SK-N-SH (cell line): ENCODE measurements at regions not wholly inside any gene's neighbourhood (a gene's known extent, or its start where the extent isn't known, plus 50 kb on each side); places are given as distances from the start of the nearest gene placed in this dataset.

Experiments used
- CTCF ChIA-PET: fragments of 300-600, 350-600 bp; formaldehyde crosslinking; extraction: SDS; loops from one replicate; lab custom pipeline; 2021; lab: Yijun Ruan, JAX
- POLR2A ChIA-PET: fragments of 350-600 bp; sonication (Branson Sonifier 250); formaldehyde crosslinking; extraction: SDS; loops from one replicate; lab custom pipeline; 2020; ENCODE audit warnings: antibody characterized with exemption, inconsistent platforms; lab: Yijun Ruan, JAX
- DNase-seq: peaks from one replicate; pipeline ENCODE4 v3.0.0; 2012
- H2AFZ ChIP-seq: fragments of 200-600 bp; sonication (generic); 2 replicates; pipeline ENCODE4 v1.8.1; 2016; ENCODE audit warnings: antibody characterized with exemption, mild to moderate bottlenecking, low read depth
- H3F3A ChIP-seq: fragments of 200-600 bp; sonication (generic); replicated peaks from 2 replicates; pipeline ENCODE3; 2016; ENCODE audit warnings: antibody characterized with exemption, mild to moderate bottlenecking; ENCODE audit not compliant: insufficient read depth
- H3K27ac ChIP-seq, 2 experiments: fragments of 200-500 bp in 1 of 2; fragments of 200-600 bp in 1 of 2; sonication (Bioruptor generic) in 1 of 2; sonication (generic), shearing (Covaris generic) in 1 of 2; 2 replicates each; pipeline versions ENCODE4 v1.5.1 to v1.6.1; 2014 to 2016; ENCODE audit warnings: low read depth in 2 of 2, inconsistent platforms in 1 of 2, low read length in 1 of 2, mild to moderate bottlenecking in 1 of 2, mixed read lengths in 1 of 2
- H3K27me3 ChIP-seq: fragments of 200-600 bp; sonication (generic), shearing (Covaris generic); 2 replicates; pipeline ENCODE4 v1.6.1; 2016; ENCODE audit warnings: mixed run types; ENCODE audit not compliant: insufficient read depth
- H3K36me3 ChIP-seq, 2 experiments: fragments of 200-500 bp in 1 of 2; fragments of 200-600 bp in 1 of 2; sonication (Bioruptor generic) in 1 of 2; sonication (generic) in 1 of 2; replicated peaks in 1 of 2; 2 replicates each; pipeline versions ENCODE3 to v1.5.1; 2014 to 2016; ENCODE audit warnings: low read length in 1 of 2, mild to moderate bottlenecking in 1 of 2; ENCODE audit not compliant: insufficient read depth in 2 of 2, control insufficient read depth in 1 of 2
- H3K4me1 ChIP-seq, 2 experiments: fragments of 200-500 bp in 1 of 2; fragments of 200-600 bp in 1 of 2; sonication (Bioruptor generic) in 1 of 2; sonication (generic), shearing (Covaris generic) in 1 of 2; 2 replicates each; pipeline versions ENCODE4 v1.5.1 to v1.6.1; 2014 to 2016; ENCODE audit warnings: low read depth in 1 of 2, low read length in 1 of 2, mixed run types in 1 of 2; ENCODE audit not compliant: insufficient read depth in 2 of 2, control insufficient read depth in 1 of 2
- H3K4me2 ChIP-seq: fragments of 200-600 bp; sonication (generic), shearing (Covaris generic); 2 replicates; pipeline ENCODE4 v1.6.1; 2017; ENCODE audit warnings: mixed run types
- H3K4me3 ChIP-seq, 2 experiments: fragments of 200-500 bp in 1 of 2; fragments of 200-600 bp in 1 of 2; sonication (Bioruptor generic) in 1 of 2; sonication (generic), shearing (Covaris generic) in 1 of 2; 2 replicates each; pipeline versions ENCODE4 v1.5.1 to v1.8.1; 2014 to 2016; ENCODE audit warnings: low read depth in 2 of 2, inconsistent platforms in 1 of 2, low read length in 1 of 2, mild to moderate bottlenecking in 1 of 2, mixed read lengths in 1 of 2, moderate library complexity in 1 of 2
- H3K79me2 ChIP-seq: fragments of 200-600 bp; sonication (generic); 2 replicates; pipeline ENCODE4 v1.8.1; 2017; ENCODE audit warnings: mild to moderate bottlenecking; ENCODE audit not compliant: insufficient read depth
- H3K9ac ChIP-seq: fragments of 200-600 bp; sonication (generic); 2 replicates; pipeline ENCODE4 v1.6.1; 2017; ENCODE audit warnings: mixed run types
- H3K9me2 ChIP-seq: fragments of 200-600 bp; sonication (generic); 2 replicates; pipeline ENCODE4 v1.6.1; 2017; ENCODE audit warnings: mixed run types
- H3K9me3 ChIP-seq: fragments of 200-600 bp; sonication (generic); 2 replicates; pipeline ENCODE4 v1.6.1; 2017; ENCODE audit warnings: mixed run types, mild to moderate bottlenecking, moderate library complexity
- H4K20me1 ChIP-seq: fragments of 200-600 bp; sonication (generic); 2 replicates; pipeline ENCODE4 v1.6.1; 2017; ENCODE audit warnings: mild to moderate bottlenecking, mixed run types; ENCODE audit not compliant: insufficient read depth
- EP300 ChIP-seq, 2 experiments: IDR thresholded peaks; 2 replicates each; pipeline versions ENCODE4 v1.4.0 to v1.6.1; 2012; ENCODE audit warnings: borderline replicate concordance in 1 of 2, low read depth in 1 of 2, low read length in 1 of 2
- EZH2phosphoT487 ChIP-seq: fragments of 200-600 bp; sonication (generic); IDR thresholded peaks from 2 replicates; pipeline ENCODE4 v1.6.1; 2017; ENCODE audit warnings: low read depth, mixed run types, mild to moderate bottlenecking, antibody characterized with exemption, moderate library complexity, borderline replicate concordance
- FOXM1 ChIP-seq: IDR thresholded peaks from 2 replicates; pipeline ENCODE4 v1.4.0; 2012; ENCODE audit warnings: low read depth, mild to moderate bottlenecking
- GABPA ChIP-seq: IDR thresholded peaks from 2 replicates; pipeline ENCODE4 v1.4.0; 2012; ENCODE audit warnings: low read depth, mild to moderate bottlenecking
- GATA2 ChIP-seq: sonication (generic); formaldehyde crosslinking; IDR thresholded peaks from 2 replicates; pipeline ENCODE4 v1.5.0; 2020; ENCODE audit warnings: mild to moderate bottlenecking, missing genetic modification reagents
- JUND ChIP-seq: IDR thresholded peaks from 2 replicates; pipeline ENCODE4 v1.4.0; 2012
- NFIC ChIP-seq: IDR thresholded peaks from 2 replicates; pipeline ENCODE4 v1.4.0; 2012; ENCODE audit warnings: borderline replicate concordance
- SMC3 ChIP-seq: IDR thresholded peaks from 2 replicates; pipeline ENCODE4 v1.6.1; 2012; ENCODE audit warnings: low read depth, low read length, improper control_type of control experiment
- TCF12 ChIP-seq: IDR thresholded peaks from 2 replicates; pipeline ENCODE4 v1.4.0; 2012
- TEAD4 ChIP-seq: IDR thresholded peaks from 2 replicates; pipeline ENCODE4 v1.4.0; 2012; ENCODE audit warnings: mild to moderate bottlenecking, borderline replicate concordance; ENCODE audit not compliant: insufficient read depth
- WGBS: methylation state at CpG from one replicate; pipeline ENCODE4 v1.1.6; 2017; ENCODE audit warnings: low lambda C conversion rate; 5-methylcytosine and 5-hydroxymethylcytosine counted together
- TF ChIP-seq, protein P1 (sequence below): IDR thresholded peaks from 2 replicates; pipeline ENCODE4; 2012
- TF ChIP-seq, protein P2 (sequence below): IDR thresholded peaks from 2 replicates; pipeline ENCODE4 v1.4.0; 2012; ENCODE audit warnings: low read depth, borderline replicate concordance
- TF ChIP-seq, protein P3 (sequence below): fragments of 150-350 bp; IDR thresholded peaks from 2 replicates; pipeline ENCODE4 v1.6.1; 2017; ENCODE audit warnings: antibody characterized with exemption, low read length, low read depth, borderline replicate concordance
- TF ChIP-seq, protein P4 (sequence below): IDR thresholded peaks from 2 replicates; pipeline ENCODE4 v1.6.1; 2012; ENCODE audit warnings: mild to moderate bottlenecking, low read depth, low read length, moderate library complexity
- TF ChIP-seq, protein P5 (sequence below): fragments of 200-600 bp; sonication (generic); IDR thresholded peaks from 2 replicates; pipeline ENCODE4 v1.6.1; 2017; ENCODE audit warnings: antibody characterized with exemption, mild to moderate bottlenecking, moderate library complexity

DNA sequence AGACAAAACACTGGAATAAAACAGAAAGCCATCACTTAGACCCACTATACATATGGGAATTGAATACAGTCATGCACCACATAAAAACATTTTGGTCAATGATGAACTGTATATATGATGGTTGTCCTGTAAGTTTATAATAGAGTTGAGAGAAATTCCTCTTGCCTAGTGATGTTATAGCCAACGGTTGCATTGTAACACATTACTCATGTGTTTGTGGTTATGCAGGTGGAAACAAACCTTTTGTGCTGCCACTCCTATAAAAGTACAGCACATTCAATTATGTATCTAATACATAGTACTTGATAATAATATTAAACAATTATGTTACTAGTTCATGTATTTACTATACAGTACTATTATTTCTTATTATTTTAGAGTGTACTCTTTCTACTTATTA lies 381.2 kb upstream of the MBL2 start:
- no peak overlapping the region for H3K4me3 ChIP-seq
- no peak overlapping the region for H3K9ac ChIP-seq
- H3K27me3 ChIP-seq = no peaks in the 10 kb centered on the region
- H3K9me3 ChIP-seq = no peaks in the 10 kb centered on the region; the same call in 1 of the 2 replicates
- H3K4me1 ChIP-seq = no peaks in the 10 kb centered on the region
- no peaks in the 10 kb centered on the region for H3F3A ChIP-seq
- no peak overlapping the region for H3K27ac ChIP-seq
- H2AFZ ChIP-seq = no peak overlapping the region
- WGBS = 22% methylated on average over 1 of the region's 1 CpG
- POLR2A ChIA-PET = no interaction called here
- no peaks in the 10 kb centered on the region for H3K9me2 ChIP-seq
- no peaks in the 10 kb centered on the region for H3K36me3 ChIP-seq
- H3K4me2 ChIP-seq = no peak overlapping the region
- H4K20me1 ChIP-seq = no peaks in the 10 kb centered on the region
- TF ChIP-seq GATA2 (no peak), EP300 (IDR thresholded peaks at IDR 0.05; ENCODE audit: borderline replicate concordance in 1 of 2, low read depth in 1 of 2, low read length in 1 of 2) (no peak), TEAD4 (no peak), GABPA (no peak), FOXM1 (no peak), EZH2phosphoT487 (no peak), SMC3 (no peak), JUND (no peak), NFIC (no peak), TCF12 (no peak)
- TF ChIP-seq, protein P1, sequence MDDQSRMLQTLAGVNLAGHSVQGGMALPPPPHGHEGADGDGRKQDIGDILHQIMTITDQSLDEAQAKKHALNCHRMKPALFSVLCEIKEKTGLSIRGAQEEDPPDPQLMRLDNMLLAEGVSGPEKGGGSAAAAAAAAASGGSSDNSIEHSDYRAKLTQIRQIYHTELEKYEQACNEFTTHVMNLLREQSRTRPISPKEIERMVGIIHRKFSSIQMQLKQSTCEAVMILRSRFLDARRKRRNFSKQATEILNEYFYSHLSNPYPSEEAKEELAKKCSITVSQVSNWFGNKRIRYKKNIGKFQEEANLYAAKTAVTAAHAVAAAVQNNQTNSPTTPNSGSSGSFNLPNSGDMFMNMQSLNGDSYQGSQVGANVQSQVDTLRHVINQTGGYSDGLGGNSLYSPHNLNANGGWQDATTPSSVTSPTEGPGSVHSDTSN = no peak
- TF ChIP-seq, protein P2, sequence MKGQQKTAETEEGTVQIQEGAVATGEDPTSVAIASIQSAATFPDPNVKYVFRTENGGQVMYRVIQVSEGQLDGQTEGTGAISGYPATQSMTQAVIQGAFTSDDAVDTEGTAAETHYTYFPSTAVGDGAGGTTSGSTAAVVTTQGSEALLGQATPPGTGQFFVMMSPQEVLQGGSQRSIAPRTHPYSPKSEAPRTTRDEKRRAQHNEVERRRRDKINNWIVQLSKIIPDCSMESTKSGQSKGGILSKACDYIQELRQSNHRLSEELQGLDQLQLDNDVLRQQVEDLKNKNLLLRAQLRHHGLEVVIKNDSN = no peak
- TF ChIP-seq, protein P3, sequence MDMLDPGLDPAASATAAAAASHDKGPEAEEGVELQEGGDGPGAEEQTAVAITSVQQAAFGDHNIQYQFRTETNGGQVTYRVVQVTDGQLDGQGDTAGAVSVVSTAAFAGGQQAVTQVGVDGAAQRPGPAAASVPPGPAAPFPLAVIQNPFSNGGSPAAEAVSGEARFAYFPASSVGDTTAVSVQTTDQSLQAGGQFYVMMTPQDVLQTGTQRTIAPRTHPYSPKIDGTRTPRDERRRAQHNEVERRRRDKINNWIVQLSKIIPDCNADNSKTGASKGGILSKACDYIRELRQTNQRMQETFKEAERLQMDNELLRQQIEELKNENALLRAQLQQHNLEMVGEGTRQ = no peak
- TF ChIP-seq, protein P4, sequence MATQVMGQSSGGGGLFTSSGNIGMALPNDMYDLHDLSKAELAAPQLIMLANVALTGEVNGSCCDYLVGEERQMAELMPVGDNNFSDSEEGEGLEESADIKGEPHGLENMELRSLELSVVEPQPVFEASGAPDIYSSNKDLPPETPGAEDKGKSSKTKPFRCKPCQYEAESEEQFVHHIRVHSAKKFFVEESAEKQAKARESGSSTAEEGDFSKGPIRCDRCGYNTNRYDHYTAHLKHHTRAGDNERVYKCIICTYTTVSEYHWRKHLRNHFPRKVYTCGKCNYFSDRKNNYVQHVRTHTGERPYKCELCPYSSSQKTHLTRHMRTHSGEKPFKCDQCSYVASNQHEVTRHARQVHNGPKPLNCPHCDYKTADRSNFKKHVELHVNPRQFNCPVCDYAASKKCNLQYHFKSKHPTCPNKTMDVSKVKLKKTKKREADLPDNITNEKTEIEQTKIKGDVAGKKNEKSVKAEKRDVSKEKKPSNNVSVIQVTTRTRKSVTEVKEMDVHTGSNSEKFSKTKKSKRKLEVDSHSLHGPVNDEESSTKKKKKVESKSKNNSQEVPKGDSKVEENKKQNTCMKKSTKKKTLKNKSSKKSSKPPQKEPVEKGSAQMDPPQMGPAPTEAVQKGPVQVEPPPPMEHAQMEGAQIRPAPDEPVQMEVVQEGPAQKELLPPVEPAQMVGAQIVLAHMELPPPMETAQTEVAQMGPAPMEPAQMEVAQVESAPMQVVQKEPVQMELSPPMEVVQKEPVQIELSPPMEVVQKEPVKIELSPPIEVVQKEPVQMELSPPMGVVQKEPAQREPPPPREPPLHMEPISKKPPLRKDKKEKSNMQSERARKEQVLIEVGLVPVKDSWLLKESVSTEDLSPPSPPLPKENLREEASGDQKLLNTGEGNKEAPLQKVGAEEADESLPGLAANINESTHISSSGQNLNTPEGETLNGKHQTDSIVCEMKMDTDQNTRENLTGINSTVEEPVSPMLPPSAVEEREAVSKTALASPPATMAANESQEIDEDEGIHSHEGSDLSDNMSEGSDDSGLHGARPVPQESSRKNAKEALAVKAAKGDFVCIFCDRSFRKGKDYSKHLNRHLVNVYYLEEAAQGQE = no peak
- TF ChIP-seq, protein P5, sequence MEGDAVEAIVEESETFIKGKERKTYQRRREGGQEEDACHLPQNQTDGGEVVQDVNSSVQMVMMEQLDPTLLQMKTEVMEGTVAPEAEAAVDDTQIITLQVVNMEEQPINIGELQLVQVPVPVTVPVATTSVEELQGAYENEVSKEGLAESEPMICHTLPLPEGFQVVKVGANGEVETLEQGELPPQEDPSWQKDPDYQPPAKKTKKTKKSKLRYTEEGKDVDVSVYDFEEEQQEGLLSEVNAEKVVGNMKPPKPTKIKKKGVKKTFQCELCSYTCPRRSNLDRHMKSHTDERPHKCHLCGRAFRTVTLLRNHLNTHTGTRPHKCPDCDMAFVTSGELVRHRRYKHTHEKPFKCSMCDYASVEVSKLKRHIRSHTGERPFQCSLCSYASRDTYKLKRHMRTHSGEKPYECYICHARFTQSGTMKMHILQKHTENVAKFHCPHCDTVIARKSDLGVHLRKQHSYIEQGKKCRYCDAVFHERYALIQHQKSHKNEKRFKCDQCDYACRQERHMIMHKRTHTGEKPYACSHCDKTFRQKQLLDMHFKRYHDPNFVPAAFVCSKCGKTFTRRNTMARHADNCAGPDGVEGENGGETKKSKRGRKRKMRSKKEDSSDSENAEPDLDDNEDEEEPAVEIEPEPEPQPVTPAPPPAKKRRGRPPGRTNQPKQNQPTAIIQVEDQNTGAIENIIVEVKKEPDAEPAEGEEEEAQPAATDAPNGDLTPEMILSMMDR = no peak
- TF ChIP-seq, all 33 proteins: peak for 0
- no peaks in the 10 kb centered on the region for H3K79me2 ChIP-seq
- DNase-seq = no peak
- CTCF ChIA-PET = no interaction called here
